ENCODE measurements at regions not wholly inside any gene's neighbourhood (a gene's known extent, or its start where the extent isn't known, plus 50 kb on each side); places are given as distances from the start of the nearest gene placed in this dataset.

- BruUV-seq (replicated peaks), result no TSS peak
- Mint-ChIP-seq H3K27me3 (ENCODE audit: unreplicated experiment) (no peaks in the 10 kb centered on the region), H3K27ac (ENCODE audit: unreplicated experiment) (no peak overlapping the region), H3K4me3 (ENCODE audit: low read depth, unreplicated experiment) (no peak overlapping the region), H3K4me1 (ENCODE audit: low read depth, unreplicated experiment) (peaks cover 15% of the 10 kb centered on the region), H3K36me3 (ENCODE audit: insufficient read depth, unreplicated experiment) (no peaks in the 10 kb centered on the region), H3K9me3 (ENCODE audit: low read depth, unreplicated experiment) (no peaks in the 10 kb centered on the region)
- no peak for DNase-seq
- intact Hi-C loops (cut with micrococcal nuclease; ENCODE audit: unreplicated experiment), result no loop called here
- CTCF ChIA-PET, result interaction anchor here (0.6 kb wide), 1 partner anchor 572 kb away, joined by 3 read pairs; no protein-coding TSS in a partner anchor
- TF ChIP-seq, protein P1, sequence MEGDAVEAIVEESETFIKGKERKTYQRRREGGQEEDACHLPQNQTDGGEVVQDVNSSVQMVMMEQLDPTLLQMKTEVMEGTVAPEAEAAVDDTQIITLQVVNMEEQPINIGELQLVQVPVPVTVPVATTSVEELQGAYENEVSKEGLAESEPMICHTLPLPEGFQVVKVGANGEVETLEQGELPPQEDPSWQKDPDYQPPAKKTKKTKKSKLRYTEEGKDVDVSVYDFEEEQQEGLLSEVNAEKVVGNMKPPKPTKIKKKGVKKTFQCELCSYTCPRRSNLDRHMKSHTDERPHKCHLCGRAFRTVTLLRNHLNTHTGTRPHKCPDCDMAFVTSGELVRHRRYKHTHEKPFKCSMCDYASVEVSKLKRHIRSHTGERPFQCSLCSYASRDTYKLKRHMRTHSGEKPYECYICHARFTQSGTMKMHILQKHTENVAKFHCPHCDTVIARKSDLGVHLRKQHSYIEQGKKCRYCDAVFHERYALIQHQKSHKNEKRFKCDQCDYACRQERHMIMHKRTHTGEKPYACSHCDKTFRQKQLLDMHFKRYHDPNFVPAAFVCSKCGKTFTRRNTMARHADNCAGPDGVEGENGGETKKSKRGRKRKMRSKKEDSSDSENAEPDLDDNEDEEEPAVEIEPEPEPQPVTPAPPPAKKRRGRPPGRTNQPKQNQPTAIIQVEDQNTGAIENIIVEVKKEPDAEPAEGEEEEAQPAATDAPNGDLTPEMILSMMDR (IDR thresholded peaks at IDR 0.05; ENCODE audit: unreplicated experiment), result no peak
Measured at GRCh38 chr6:144911322-144911721, 626.2 kb downstream of the UTRN start.

GRCh38 chr6:144912474-144912873 is 627.3 kb downstream of the UTRN start:
- Mint-ChIP-seq H3K9me3 (ENCODE audit: low read depth, unreplicated experiment) (no peaks in the 10 kb centered on the region), H3K27me3 (ENCODE audit: unreplicated experiment) (no peaks in the 10 kb centered on the region), H3K4me3 (ENCODE audit: low read depth, unreplicated experiment) (no peak overlapping the region), H3K4me1 (ENCODE audit: low read depth, unreplicated experiment) (peaks cover 15% of the 10 kb centered on the region), H3K27ac (ENCODE audit: unreplicated experiment) (no peak overlapping the region), H3K36me3 (ENCODE audit: insufficient read depth, unreplicated experiment) (no peaks in the 10 kb centered on the region)
- DNase-seq, result no peak
- CTCF ChIA-PET, result no interaction called here
- no TSS peak for BruUV-seq (replicated peaks)
- intact Hi-C loops (cut with micrococcal nuclease; ENCODE audit: unreplicated experiment), result no loop called here
- TF ChIP-seq, protein P1 (IDR thresholded peaks at IDR 0.05; ENCODE audit: unreplicated experiment), result no peak

- no peak for DNase-seq
- TF ChIP-seq, protein P1 (IDR thresholded peaks at IDR 0.05; ENCODE audit: unreplicated experiment), result no peak
- CTCF ChIA-PET, result no interaction called here
- no peaks in the 10 kb centered on the region for H3K36me3 Mint-ChIP-seq (ENCODE audit: insufficient read depth, unreplicated experiment)
- BruUV-seq (replicated peaks), result no TSS peak
- no peak overlapping the region for H3K4me3 Mint-ChIP-seq (ENCODE audit: low read depth, unreplicated experiment)
- intact Hi-C loops (cut with micrococcal nuclease; ENCODE audit: unreplicated experiment), result no loop called here
- H3K27me3 Mint-ChIP-seq (ENCODE audit: unreplicated experiment), result no peaks in the 10 kb centered on the region
- no peaks in the 10 kb centered on the region for H3K9me3 Mint-ChIP-seq (ENCODE audit: low read depth, unreplicated experiment)
- no peak overlapping the region for H3K27ac Mint-ChIP-seq (ENCODE audit: unreplicated experiment)
- peaks cover 20% of the 10 kb centered on the region for H3K4me1 Mint-ChIP-seq (ENCODE audit: low read depth, unreplicated experiment)
Measured at GRCh38 chr6:144918073-144918472, 632.9 kb downstream of the UTRN start.

- no peak for DNase-seq
- no peaks in the 10 kb centered on the region for H3K9me3 Mint-ChIP-seq (ENCODE audit: low read depth, unreplicated experiment)
- no TSS peak for BruUV-seq (replicated peaks)
- H3K4me1 Mint-ChIP-seq (ENCODE audit: low read depth, unreplicated experiment), result peaks cover 34% of the 10 kb centered on the region
- no peak overlapping the region for H3K27ac Mint-ChIP-seq (ENCODE audit: unreplicated experiment)
- TF ChIP-seq, protein P1 (IDR thresholded peaks at IDR 0.05; ENCODE audit: unreplicated experiment), result no peak
- intact Hi-C loops (cut with micrococcal nuclease; ENCODE audit: unreplicated experiment), result no loop called here
- H3K4me3 Mint-ChIP-seq (ENCODE audit: low read depth, unreplicated experiment), result no peak overlapping the region
- H3K27me3 Mint-ChIP-seq (ENCODE audit: unreplicated experiment), result no peaks in the 10 kb centered on the region
- CTCF ChIA-PET, result no interaction called here
- no peaks in the 10 kb centered on the region for H3K36me3 Mint-ChIP-seq (ENCODE audit: insufficient read depth, unreplicated experiment)
Measured at GRCh38 chr6:144919560-144919959, 634.4 kb downstream of the UTRN start.
